ENCODE measurements at regions not wholly inside any gene's neighbourhood (a gene's known extent, or its start where the extent isn't known, plus 50 kb on each side); places are given as distances from the start of the nearest gene placed in this dataset.

- TF ChIP-seq CTCF (IDR thresholded peaks at IDR 0.05; ENCODE audit: borderline replicate concordance, insufficient read depth, low read depth, low read length) = no peak
- H3K4me3 ChIP-seq (ENCODE audit: low read depth, low read length) = no peak overlapping the region
These were observed 124.4 kb downstream of the SHOX2 start for GRCh38 chr3:157981819-157982218.

- TF ChIP-seq CTCF (IDR thresholded peaks at IDR 0.05; ENCODE audit: borderline replicate concordance, insufficient read depth, low read depth, low read length) = no peak
- H3K4me3 ChIP-seq (ENCODE audit: low read depth, low read length) = no peak overlapping the region
These were observed 127.2 kb downstream of the SHOX2 start for GRCh38 chr3:157979022-157979421.

DNA sequence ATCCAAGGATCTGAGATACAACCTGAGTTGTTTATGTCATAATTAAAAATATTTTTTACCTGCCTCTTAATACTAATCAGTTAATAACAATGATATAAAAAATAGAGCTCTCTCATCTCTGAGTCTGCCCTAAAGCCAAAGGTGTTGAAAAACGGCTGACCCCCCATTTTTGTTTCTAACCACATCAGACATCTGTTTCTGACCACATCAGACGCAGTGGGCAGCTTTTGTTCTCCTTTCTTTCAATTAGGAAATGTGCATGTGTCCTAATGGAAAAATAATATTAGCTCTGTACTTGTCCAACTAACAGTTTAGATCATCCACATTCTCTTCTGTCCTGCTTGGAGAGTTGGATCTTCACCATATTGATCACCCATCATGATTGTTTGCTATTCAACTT is 144.6 kb downstream of the SHOX2 start:
- TF ChIP-seq CTCF (IDR thresholded peaks at IDR 0.05; ENCODE audit: borderline replicate concordance, insufficient read depth, low read depth, low read length) = no peak
- H3K4me3 ChIP-seq (ENCODE audit: low read depth, low read length) = no peak overlapping the region

GRCh38 chr3:157958457-157958856 is 147.8 kb downstream of the SHOX2 start:
- no peak overlapping the region for H3K4me3 ChIP-seq (ENCODE audit: low read depth, low read length)
- no peak for TF ChIP-seq CTCF (IDR thresholded peaks at IDR 0.05; ENCODE audit: borderline replicate concordance, insufficient read depth, low read depth, low read length)

DNA sequence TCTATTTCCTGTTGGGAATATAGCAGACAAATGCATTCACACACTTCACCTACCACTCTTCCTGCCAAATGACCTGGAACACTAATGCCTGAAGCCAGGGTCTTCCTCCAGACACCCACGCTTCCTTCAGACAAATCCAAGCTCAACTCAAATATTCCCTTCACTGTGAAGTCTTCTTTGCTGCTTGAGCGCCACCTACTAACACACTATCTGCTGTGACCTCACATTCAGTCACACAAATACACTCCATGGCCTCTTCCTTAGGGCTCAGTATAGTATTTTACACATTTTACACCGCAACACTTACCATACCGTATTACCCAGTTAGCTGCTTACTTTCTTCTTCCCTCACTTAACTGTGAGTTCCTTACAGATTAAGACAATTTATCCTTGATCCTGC is 149.4 kb downstream of the SHOX2 start:
- no peak overlapping the region for H3K4me3 ChIP-seq (ENCODE audit: low read depth, low read length)
- TF ChIP-seq CTCF (IDR thresholded peaks at IDR 0.05; ENCODE audit: borderline replicate concordance, insufficient read depth, low read depth, low read length) = no peak

DNA sequence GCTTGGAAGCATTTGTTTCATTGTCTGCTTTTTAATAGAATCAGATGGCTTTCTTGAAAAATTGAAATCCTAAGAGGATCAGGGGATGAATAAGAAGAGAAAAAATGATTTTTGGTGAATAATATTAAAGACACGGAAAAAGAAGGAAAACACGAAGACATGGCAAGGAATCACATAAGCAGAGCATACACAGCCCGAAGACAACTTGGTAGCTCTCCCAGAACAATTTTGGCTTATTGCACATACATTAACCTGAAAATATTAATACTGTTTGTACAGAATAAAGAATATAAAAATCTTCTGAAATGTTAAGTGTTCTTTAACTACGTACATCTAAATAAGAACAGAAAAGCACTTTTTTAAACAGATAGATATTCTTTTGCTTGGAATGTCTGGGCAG is 150.0 kb downstream of the SHOX2 start:
- H3K4me3 ChIP-seq (ENCODE audit: low read depth, low read length) = no peak overlapping the region
- TF ChIP-seq CTCF (IDR thresholded peaks at IDR 0.05; ENCODE audit: borderline replicate concordance, insufficient read depth, low read depth, low read length) = no peak

GRCh38 chr3:157953565-157953964 is 152.7 kb downstream of the SHOX2 start:
- TF ChIP-seq CTCF (IDR thresholded peaks at IDR 0.05; ENCODE audit: borderline replicate concordance, insufficient read depth, low read depth, low read length) = no peak

More at GRCh38 chr3:157953565-157953964, 152.7 kb downstream of the SHOX2 start:
- H3K4me3 ChIP-seq (ENCODE audit: low read depth, low read length) = no peak overlapping the region
